ENCODE measurements at regions not wholly inside any gene's neighbourhood (a gene's known extent, or its start where the extent isn't known, plus 50 kb on each side); places are given as distances from the start of the nearest gene placed in this dataset.

DNA sequence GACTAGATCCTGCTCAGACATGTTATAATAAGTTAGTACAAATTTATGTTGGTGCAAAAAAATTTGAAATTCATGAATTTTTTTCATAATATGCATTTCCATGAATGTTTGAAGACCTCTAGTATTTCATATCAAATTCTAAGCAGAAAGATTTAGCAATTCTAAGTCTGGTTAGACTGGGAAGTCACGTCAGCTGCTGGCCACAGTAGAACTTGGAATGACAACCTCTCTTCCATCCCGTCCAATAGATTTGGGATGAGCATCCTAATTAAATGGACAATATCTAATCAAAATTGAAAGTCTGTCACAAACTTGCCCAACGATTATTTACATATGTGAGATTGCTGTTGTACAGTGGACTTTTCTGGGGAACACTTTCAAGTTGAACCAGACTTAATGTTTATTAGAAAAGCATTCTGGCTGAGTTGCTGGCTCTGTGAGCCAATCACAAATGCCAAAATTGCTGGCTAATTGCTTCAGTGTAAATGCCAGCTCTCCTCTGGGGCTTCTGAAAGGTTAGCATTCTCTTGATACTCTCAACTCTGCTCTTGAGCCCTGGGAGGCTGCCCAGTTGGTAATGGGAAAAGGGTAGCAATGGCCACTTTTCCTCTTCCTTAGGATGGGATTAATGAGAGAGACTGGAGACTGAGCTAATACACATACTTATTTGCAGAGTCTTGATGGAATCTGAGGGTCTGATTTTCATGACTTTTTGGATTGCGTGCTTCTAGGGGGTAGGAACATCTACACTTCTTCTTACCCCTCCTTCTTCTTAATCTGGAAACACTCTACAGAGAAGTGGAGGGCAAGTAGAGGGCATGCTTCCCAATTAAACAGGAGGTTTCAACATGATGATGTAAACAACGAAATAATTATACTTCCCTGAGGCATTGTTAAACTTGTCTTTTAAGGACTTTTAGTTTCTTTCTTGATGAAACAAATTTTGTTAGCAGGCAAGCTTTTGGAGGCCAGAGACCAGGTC is 253.5 kb downstream of the BAMBI start:
- DNase-seq, result no peak

DNA sequence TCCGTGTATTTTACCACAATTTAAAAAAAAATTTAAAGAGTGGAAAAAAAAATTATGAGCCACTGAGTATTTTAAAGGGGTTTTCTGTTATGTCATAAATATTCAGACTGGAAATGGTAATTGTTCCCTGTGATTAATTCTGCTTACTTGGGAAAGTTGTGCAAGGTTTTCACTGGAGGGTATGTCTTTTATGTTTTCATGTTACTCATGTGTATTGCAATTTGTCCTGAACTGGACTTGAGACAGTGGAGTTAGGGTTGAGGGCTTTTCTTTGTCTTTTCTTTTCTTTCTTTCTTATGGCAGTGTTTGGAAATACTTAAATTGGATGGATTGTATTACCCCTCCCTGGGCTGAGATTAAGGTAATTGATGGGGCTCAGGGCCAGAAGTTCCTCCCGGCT is 257.7 kb downstream of the BAMBI start:
- no peak for DNase-seq

- DNase-seq, result no peak
Measured at GRCh38 chr10:28937959-28938358, 260.6 kb downstream of the BAMBI start.

DNA sequence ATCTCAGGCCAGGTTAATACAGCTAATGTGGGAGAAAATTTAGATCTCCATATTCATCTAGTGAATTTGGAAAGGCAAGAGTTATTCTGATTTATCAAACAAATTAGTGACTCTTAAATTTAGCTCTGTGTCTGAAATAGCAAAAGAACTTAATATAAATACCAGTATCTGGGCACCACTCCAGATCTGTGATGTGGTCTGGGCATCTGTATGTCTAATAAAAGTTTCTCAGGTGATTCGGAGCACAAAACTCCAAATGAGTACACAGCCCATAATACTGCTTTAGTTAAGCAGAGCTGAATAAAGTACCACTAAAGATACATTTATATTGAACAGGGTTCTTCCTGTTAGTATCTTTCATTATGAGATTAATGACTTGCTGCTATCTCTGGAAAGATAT is 261.4 kb downstream of the BAMBI start:
- DNase-seq, result no peak

GRCh38 chr10:28939281-28940157 is 262.2 kb downstream of the BAMBI start:
- no peak for DNase-seq

DNA sequence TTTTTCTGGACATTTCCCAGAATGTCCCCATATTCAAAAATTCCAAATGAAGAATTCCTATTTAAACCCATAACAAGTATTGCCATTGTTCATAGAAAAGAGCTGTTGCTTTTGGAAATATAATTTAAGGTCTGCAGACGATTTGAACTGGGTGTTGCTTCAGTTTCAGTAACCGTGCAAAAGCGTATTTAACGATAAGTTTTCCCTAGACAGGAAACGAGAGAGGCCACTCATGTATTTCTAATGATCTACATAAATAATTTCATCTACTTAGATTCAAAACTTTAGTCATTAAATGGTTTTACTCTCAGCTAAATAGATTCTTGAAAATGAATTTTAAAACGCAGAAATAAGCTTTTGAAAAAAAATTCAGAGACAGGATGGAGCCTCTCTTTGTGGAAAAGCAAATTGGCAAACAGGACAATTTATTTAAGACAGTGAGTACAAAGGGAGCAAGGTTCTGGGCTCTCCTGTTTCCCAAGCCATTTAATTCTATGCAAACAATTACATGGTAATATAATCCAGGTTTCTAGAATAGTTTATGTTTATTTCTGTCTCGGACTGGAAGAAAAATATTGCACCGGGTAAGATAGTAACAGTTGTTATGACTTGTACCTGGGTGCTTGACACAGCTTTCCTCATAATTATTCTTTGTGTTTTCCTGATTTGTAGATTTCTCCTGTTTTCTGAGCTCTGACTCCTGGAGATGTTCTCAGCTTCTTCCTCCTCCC is 263.0 kb downstream of the BAMBI start:
- no peak for DNase-seq

GRCh38 chr10:28942012-28942411 is 264.7 kb downstream of the BAMBI start:
- DNase-seq, result no peak

GRCh38 chr10:28945959-28946358 is 268.6 kb downstream of the BAMBI start:
- no peak for DNase-seq

- no peak for DNase-seq
Measured at GRCh38 chr10:28946479-28946878, 269.2 kb downstream of the BAMBI start.

- no peak for DNase-seq
Measured at GRCh38 chr10:28947171-28947570, 269.9 kb downstream of the BAMBI start.

DNA sequence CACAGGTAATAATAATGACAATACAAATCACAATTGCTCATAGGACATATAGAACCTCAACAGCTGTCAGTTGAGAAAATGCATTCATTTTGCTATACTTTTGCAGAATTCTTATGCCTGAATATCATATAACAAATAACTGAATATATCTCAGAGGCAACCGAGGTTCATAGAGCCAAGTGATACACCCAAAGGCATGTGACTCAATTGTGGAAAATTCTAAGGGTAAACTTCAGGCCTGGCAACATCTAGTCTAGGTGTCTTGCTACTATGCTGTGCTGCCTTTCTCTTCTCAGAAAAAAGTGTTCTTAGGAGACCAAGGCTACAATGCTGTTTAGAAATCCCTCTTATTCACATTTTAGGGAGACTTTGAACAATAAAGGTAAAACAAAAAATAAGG is 270.7 kb downstream of the BAMBI start:
- DNase-seq, result no peak

GRCh38 chr10:28949005-28950004 is 272.0 kb downstream of the BAMBI start:
- DNase-seq, result no peak

DNA sequence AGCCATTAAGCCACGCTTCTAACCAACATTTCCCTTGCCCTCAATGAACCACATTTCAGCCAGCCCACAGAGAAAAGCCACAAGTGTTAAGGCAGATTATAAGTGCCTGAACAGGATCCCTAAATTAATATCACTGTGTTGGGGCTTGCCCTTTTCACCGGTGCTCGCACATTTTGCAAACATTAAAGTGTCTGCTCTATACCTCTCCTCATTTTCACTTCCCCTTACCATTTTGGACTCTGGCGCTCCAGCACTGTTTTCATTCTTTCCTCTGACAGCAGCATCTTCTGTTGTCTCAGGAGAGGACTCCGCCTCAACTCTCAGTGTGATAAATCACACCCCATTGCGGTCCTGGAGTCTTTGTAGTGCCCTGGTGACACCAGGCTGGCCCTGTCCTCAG is 274.2 kb downstream of the BAMBI start:
- no peak for DNase-seq

- DNase-seq, result no peak
Measured at GRCh38 chr10:28952523-28952922, 275.2 kb downstream of the BAMBI start.

- DNase-seq, result no peak
Measured at GRCh38 chr10:28954211-28954610, 276.9 kb downstream of the BAMBI start.

GRCh38 chr10:28958468-28958867 is 281.1 kb downstream of the BAMBI start:
- no peak for DNase-seq

DNA sequence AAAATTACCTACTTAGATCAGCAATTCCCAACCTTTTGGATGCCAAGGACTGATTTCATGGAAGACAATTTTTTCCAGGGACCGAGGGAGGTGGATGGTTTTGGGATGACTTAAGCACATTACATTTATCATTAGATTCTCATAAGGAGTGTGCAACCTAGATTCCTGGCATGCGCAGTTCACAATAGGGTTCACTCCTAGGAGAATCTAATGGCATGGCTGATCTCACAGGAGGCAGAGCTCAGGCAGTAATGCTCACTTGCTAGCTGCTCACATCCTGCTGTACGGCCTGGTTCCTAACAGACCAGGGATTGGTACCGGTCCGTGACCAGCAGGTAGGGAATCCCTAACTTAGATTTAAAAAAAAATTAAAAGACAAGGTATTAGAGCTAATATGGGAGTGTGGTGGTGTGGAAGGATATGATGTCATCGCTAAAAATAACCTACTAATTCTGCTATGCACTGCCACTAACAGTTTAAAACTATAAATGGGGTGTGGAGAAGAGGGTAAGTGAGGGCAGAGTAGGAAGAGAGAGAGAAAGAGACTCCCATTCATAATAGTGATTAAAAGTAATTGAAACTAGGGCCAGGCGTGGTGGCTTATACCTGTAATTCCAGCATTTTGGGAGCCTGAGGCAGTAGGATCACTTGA is 282.7 kb downstream of the BAMBI start:
- DNase-seq, result no peak

- DNase-seq, result no peak
Measured at GRCh38 chr10:28962768-28963167, 285.4 kb downstream of the BAMBI start.

DNA sequence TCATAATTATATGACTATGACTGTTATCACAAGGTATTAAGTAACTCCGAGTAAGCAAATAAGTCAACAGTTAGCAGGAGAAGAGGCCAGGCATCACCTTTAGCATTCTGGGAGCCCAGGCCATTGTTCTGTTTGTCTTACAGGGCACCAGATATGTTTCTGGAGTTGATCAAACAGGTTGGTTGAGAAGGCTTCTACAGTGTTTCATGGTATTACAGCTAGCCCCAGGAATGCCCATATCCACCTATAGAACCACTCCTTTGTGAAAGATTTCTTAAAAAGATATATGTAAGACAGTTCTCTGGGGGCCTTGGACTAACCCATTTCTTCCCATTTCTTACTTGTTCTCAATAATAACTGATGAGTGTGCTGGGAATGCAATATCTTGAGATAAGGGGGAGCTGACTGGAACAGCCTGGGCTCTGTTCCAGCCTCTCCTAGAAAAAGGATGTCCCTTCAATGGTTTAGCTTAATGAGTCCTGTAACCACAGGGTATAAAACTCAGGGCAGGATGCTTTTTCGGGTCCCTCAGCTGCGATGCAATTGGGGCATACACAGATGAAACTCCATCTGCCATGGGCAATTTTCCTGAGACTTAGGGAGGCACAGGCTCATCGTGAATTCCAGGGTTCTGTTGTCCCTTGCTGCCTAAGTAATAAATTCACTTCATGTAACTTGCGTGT is 286.4 kb downstream of the BAMBI start:
- DNase-seq, result no peak

DNA sequence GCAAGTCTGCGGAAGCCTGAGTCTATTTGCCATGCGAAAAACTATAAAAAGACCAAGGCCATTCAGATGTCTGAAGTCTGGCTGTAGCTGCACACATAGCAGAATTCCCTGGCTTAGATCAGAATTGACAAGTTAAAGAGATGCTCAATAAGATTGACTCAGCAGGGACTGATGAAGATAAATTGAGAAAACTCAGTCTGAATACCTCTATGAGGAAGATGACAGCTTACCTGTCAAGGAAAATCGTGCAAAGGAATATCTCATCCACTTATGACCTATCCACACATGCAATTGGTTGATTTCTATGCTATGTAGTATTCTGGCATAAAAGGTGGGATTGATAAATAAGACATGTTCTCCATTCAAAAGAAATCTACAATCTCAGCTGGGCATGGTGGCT is 288.6 kb downstream of the BAMBI start:
- DNase-seq, result no peak

DNA sequence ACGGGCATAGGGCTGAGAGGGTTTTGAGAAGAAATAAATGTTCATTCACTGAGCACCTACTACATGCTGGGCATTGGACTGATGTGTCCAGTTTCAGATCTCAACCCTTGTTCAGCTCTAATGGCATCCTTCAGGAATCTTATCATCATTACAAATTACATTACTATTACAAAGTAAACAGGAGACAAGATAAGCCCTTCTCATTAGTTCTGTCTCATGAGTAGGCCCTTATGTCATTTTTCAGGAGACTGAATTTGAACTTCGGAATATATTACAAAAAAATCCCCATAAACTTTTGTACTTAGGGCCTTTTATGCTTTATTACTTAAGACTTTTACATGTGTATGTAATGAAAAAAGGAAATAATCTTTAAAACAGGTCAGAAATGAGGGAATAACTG is 289.7 kb downstream of the BAMBI start:
- DNase-seq, result no peak
